SK-N-SH (cell line): ENCODE measurements at regions not wholly inside any gene's neighbourhood (a gene's known extent, or its start where the extent isn't known, plus 50 kb on each side); places are given as distances from the start of the nearest gene placed in this dataset.

ENCODE experiments used
- CTCF ChIA-PET: fragments of 300-600, 350-600 bp; formaldehyde crosslinking; extraction: SDS; loops from one replicate; lab custom pipeline; 2021; lab: Yijun Ruan, JAX
- POLR2A ChIA-PET: fragments of 350-600 bp; sonication (Branson Sonifier 250); formaldehyde crosslinking; extraction: SDS; loops from one replicate; lab custom pipeline; 2020; ENCODE audit warnings: antibody characterized with exemption, inconsistent platforms; lab: Yijun Ruan, JAX
- DNase-seq: peaks from one replicate; pipeline ENCODE4 v3.0.0; 2012
- H2AFZ ChIP-seq: fragments of 200-600 bp; sonication (generic); 2 replicates; pipeline ENCODE4 v1.8.1; 2016; ENCODE audit warnings: antibody characterized with exemption, mild to moderate bottlenecking, low read depth
- H3F3A ChIP-seq: fragments of 200-600 bp; sonication (generic); replicated peaks from 2 replicates; pipeline ENCODE3; 2016; ENCODE audit warnings: antibody characterized with exemption, mild to moderate bottlenecking; ENCODE audit not compliant: insufficient read depth
- H3K27ac ChIP-seq, 2 experiments: fragments of 200-500 bp in 1 of 2; fragments of 200-600 bp in 1 of 2; sonication (Bioruptor generic) in 1 of 2; sonication (generic), shearing (Covaris generic) in 1 of 2; 2 replicates each; pipeline versions ENCODE4 v1.5.1 to v1.6.1; 2014 to 2016; ENCODE audit warnings: low read depth in 2 of 2, inconsistent platforms in 1 of 2, low read length in 1 of 2, mild to moderate bottlenecking in 1 of 2, mixed read lengths in 1 of 2
- H3K27me3 ChIP-seq: fragments of 200-600 bp; sonication (generic), shearing (Covaris generic); 2 replicates; pipeline ENCODE4 v1.6.1; 2016; ENCODE audit warnings: mixed run types; ENCODE audit not compliant: insufficient read depth
- H3K36me3 ChIP-seq, 2 experiments: fragments of 200-500 bp in 1 of 2; fragments of 200-600 bp in 1 of 2; sonication (Bioruptor generic) in 1 of 2; sonication (generic) in 1 of 2; replicated peaks in 1 of 2; 2 replicates each; pipeline versions ENCODE3 to v1.5.1; 2014 to 2016; ENCODE audit warnings: low read length in 1 of 2, mild to moderate bottlenecking in 1 of 2; ENCODE audit not compliant: insufficient read depth in 2 of 2, control insufficient read depth in 1 of 2
- H3K4me1 ChIP-seq, 2 experiments: fragments of 200-500 bp in 1 of 2; fragments of 200-600 bp in 1 of 2; sonication (Bioruptor generic) in 1 of 2; sonication (generic), shearing (Covaris generic) in 1 of 2; 2 replicates each; pipeline versions ENCODE4 v1.5.1 to v1.6.1; 2014 to 2016; ENCODE audit warnings: low read depth in 1 of 2, low read length in 1 of 2, mixed run types in 1 of 2; ENCODE audit not compliant: insufficient read depth in 2 of 2, control insufficient read depth in 1 of 2
- H3K4me2 ChIP-seq: fragments of 200-600 bp; sonication (generic), shearing (Covaris generic); 2 replicates; pipeline ENCODE4 v1.6.1; 2017; ENCODE audit warnings: mixed run types
- H3K4me3 ChIP-seq, 2 experiments: fragments of 200-500 bp in 1 of 2; fragments of 200-600 bp in 1 of 2; sonication (Bioruptor generic) in 1 of 2; sonication (generic), shearing (Covaris generic) in 1 of 2; 2 replicates each; pipeline versions ENCODE4 v1.5.1 to v1.8.1; 2014 to 2016; ENCODE audit warnings: low read depth in 2 of 2, inconsistent platforms in 1 of 2, low read length in 1 of 2, mild to moderate bottlenecking in 1 of 2, mixed read lengths in 1 of 2, moderate library complexity in 1 of 2
- H3K79me2 ChIP-seq: fragments of 200-600 bp; sonication (generic); 2 replicates; pipeline ENCODE4 v1.8.1; 2017; ENCODE audit warnings: mild to moderate bottlenecking; ENCODE audit not compliant: insufficient read depth
- H3K9ac ChIP-seq: fragments of 200-600 bp; sonication (generic); 2 replicates; pipeline ENCODE4 v1.6.1; 2017; ENCODE audit warnings: mixed run types
- H3K9me2 ChIP-seq: fragments of 200-600 bp; sonication (generic); 2 replicates; pipeline ENCODE4 v1.6.1; 2017; ENCODE audit warnings: mixed run types
- H3K9me3 ChIP-seq: fragments of 200-600 bp; sonication (generic); 2 replicates; pipeline ENCODE4 v1.6.1; 2017; ENCODE audit warnings: mixed run types, mild to moderate bottlenecking, moderate library complexity
- H4K20me1 ChIP-seq: fragments of 200-600 bp; sonication (generic); 2 replicates; pipeline ENCODE4 v1.6.1; 2017; ENCODE audit warnings: mild to moderate bottlenecking, mixed run types; ENCODE audit not compliant: insufficient read depth
- CHD2 ChIP-seq: fragments of 150-350 bp; IDR thresholded peaks from 2 replicates; pipeline ENCODE4 v1.6.1; 2018; ENCODE audit warnings: low read length; ENCODE audit not compliant: partially characterized antibody
- EP300 ChIP-seq, 2 experiments: IDR thresholded peaks; 2 replicates each; pipeline versions ENCODE4 v1.4.0 to v1.6.1; 2012; ENCODE audit warnings: borderline replicate concordance in 1 of 2, low read depth in 1 of 2, low read length in 1 of 2
- GABPA ChIP-seq: IDR thresholded peaks from 2 replicates; pipeline ENCODE4 v1.4.0; 2012; ENCODE audit warnings: low read depth, mild to moderate bottlenecking
- GATA2 ChIP-seq: sonication (generic); formaldehyde crosslinking; IDR thresholded peaks from 2 replicates; pipeline ENCODE4 v1.5.0; 2020; ENCODE audit warnings: mild to moderate bottlenecking, missing genetic modification reagents
- JUND ChIP-seq: IDR thresholded peaks from 2 replicates; pipeline ENCODE4 v1.4.0; 2012
- MXI1 ChIP-seq: IDR thresholded peaks from 2 replicates; pipeline ENCODE4 v1.6.1; 2012; ENCODE audit warnings: mild to moderate bottlenecking, low read depth, low read length, improper control_type of control experiment
- NFIC ChIP-seq: IDR thresholded peaks from 2 replicates; pipeline ENCODE4 v1.4.0; 2012; ENCODE audit warnings: borderline replicate concordance
- RAD21 ChIP-seq: IDR thresholded peaks from 2 replicates; pipeline ENCODE4 v1.6.1; 2012; ENCODE audit warnings: mild to moderate bottlenecking, low read length
- RCOR1 ChIP-seq: fragments of 150-350 bp; IDR thresholded peaks from 2 replicates; pipeline ENCODE4 v1.6.1; 2017; ENCODE audit warnings: antibody characterized with exemption, low read length
- RXRA ChIP-seq: IDR thresholded peaks from 2 replicates; pipeline ENCODE4 v1.4.0; 2012; ENCODE audit warnings: low read depth, mild to moderate bottlenecking, borderline replicate concordance
- SMC3 ChIP-seq: IDR thresholded peaks from 2 replicates; pipeline ENCODE4 v1.6.1; 2012; ENCODE audit warnings: low read depth, low read length, improper control_type of control experiment
- TAF1 ChIP-seq: IDR thresholded peaks from 2 replicates; pipeline ENCODE4 v1.6.1; 2012; ENCODE audit warnings: low read depth, mild to moderate bottlenecking, low read length, moderate library complexity, borderline replicate concordance
- USF1 ChIP-seq: IDR thresholded peaks from 2 replicates; pipeline ENCODE4 v1.4.0; 2012; ENCODE audit warnings: low read depth, borderline replicate concordance
- USF2 ChIP-seq: fragments of 150-350 bp; IDR thresholded peaks from 2 replicates; pipeline ENCODE4 v1.6.1; 2017; ENCODE audit warnings: antibody characterized with exemption, low read length, low read depth, borderline replicate concordance
- WGBS: methylation state at CpG from one replicate; pipeline ENCODE4 v1.1.6; 2017; ENCODE audit warnings: low lambda C conversion rate; 5-methylcytosine and 5-hydroxymethylcytosine counted together
- TF ChIP-seq, protein P1 (sequence below): IDR thresholded peaks from 2 replicates; pipeline ENCODE4 v1.4.0; 2012; ENCODE audit warnings: low read depth, borderline replicate concordance
- TF ChIP-seq, protein P2 (sequence below): fragments of 200-600 bp; sonication (generic); IDR thresholded peaks from 2 replicates; pipeline ENCODE4 v1.6.1; 2017; ENCODE audit warnings: antibody characterized with exemption, mild to moderate bottlenecking, moderate library complexity

DNA sequence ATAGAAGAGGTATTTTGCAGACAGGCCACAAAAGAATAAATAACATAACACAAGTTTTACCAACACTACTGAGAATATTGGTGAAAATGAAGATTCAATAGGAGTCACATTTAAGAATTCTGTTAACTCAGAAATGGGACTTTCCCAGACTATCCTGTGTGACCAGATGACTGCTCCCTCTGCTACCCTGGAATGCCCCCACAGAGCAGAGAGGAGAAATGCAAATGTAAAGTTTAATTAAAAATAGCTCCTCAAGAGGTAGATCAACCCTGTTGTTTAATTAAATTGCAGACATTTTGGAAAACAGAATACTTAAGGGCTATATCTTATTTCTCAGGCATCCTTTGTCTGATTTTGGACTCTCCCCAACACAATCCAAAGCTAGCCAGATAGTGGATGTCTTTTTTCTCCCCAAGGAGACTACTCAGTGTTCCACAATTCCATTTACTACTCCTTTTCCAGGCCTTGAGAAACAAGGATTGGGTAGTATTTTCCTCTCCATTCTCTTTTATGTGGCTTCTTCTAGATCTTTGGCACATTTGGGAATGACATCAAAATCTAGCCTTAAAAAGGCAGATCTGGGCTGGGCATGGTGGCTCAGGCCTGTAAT is 104.7 kb upstream of the TSC22D1 start:
- Histone ChIP-seq H3K79me2 (no peaks in the 10 kb centered on the region), H3K27ac (no peak overlapping the region), H2AFZ (no peak overlapping the region), H3K9ac (no peak overlapping the region), H3K4me1 (no peaks in the 10 kb centered on the region), H3K27me3 (no peaks in the 10 kb centered on the region), H3K4me3 (no peak overlapping the region), H3K36me3 (no peaks in the 10 kb centered on the region), H4K20me1 (no peaks in the 10 kb centered on the region), H3F3A (no peaks in the 10 kb centered on the region), H3K9me3 (no peaks in the 10 kb centered on the region), H3K9me2 (no peaks in the 10 kb centered on the region), H3K4me2 (no peak overlapping the region)
- TF ChIP-seq USF1, result no peak
- no peak for TF ChIP-seq RAD21
- TF ChIP-seq GATA2 (CRISPR knock-in tag), result no peak
- no peak for TF ChIP-seq CHD2
- no peak for TF ChIP-seq TAF1
- no peak for TF ChIP-seq SMC3
- TF ChIP-seq, protein P1, sequence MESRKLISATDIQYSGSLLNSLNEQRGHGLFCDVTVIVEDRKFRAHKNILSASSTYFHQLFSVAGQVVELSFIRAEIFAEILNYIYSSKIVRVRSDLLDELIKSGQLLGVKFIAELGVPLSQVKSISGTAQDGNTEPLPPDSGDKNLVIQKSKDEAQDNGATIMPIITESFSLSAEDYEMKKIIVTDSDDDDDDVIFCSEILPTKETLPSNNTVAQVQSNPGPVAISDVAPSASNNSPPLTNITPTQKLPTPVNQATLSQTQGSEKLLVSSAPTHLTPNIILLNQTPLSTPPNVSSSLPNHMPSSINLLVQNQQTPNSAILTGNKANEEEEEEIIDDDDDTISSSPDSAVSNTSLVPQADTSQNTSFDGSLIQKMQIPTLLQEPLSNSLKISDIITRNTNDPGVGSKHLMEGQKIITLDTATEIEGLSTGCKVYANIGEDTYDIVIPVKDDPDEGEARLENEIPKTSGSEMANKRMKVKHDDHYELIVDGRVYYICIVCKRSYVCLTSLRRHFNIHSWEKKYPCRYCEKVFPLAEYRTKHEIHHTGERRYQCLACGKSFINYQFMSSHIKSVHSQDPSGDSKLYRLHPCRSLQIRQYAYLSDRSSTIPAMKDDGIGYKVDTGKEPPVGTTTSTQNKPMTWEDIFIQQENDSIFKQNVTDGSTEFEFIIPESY, result no peak
- no peak for TF ChIP-seq JUND
- no peak for TF ChIP-seq RXRA
- TF ChIP-seq RCOR1, result no peak
- DNase-seq, result no peak
- POLR2A ChIA-PET, result no interaction called here
- CTCF ChIA-PET, result no interaction called here

DNA sequence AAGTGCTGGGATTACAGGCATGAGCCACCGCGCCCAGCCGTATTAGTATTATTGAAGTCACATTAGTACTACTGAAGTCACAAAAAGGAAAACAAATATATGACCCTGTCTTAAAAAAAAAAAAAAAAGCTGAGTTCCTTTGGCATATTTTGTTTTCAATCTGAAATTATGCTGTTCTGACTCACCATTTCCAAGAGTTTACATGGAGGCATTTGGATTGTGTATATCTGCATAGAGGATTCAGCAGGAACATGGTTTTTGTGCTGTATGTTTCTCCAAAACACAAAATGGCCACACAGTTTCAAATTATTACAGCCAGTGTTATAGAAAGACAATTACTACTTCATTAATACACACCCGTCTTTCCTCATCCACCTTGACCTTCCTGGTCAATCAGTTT is 103.5 kb upstream of the TSC22D1 start:
- H3K36me3 ChIP-seq, result no peaks in the 10 kb centered on the region
- H4K20me1 ChIP-seq, result no peaks in the 10 kb centered on the region
- no peaks in the 10 kb centered on the region for H3K4me1 ChIP-seq
- H3K9me3 ChIP-seq, result no peaks in the 10 kb centered on the region
- 69% methylated on average over 4 of the region's 4 CpGs for WGBS
- no peak overlapping the region for H3K9ac ChIP-seq
- H3K27ac ChIP-seq, result no peak overlapping the region; a peak in 1 of 4 replicates
- TF ChIP-seq USF2 (no peak), RCOR1 (no peak), GABPA (no peak), MXI1 (no peak), NFIC (no peak), EP300 (IDR thresholded peaks at IDR 0.05; ENCODE audit: borderline replicate concordance in 1 of 2, low read depth in 1 of 2, low read length in 1 of 2) (no peak)
- TF ChIP-seq, protein P2, sequence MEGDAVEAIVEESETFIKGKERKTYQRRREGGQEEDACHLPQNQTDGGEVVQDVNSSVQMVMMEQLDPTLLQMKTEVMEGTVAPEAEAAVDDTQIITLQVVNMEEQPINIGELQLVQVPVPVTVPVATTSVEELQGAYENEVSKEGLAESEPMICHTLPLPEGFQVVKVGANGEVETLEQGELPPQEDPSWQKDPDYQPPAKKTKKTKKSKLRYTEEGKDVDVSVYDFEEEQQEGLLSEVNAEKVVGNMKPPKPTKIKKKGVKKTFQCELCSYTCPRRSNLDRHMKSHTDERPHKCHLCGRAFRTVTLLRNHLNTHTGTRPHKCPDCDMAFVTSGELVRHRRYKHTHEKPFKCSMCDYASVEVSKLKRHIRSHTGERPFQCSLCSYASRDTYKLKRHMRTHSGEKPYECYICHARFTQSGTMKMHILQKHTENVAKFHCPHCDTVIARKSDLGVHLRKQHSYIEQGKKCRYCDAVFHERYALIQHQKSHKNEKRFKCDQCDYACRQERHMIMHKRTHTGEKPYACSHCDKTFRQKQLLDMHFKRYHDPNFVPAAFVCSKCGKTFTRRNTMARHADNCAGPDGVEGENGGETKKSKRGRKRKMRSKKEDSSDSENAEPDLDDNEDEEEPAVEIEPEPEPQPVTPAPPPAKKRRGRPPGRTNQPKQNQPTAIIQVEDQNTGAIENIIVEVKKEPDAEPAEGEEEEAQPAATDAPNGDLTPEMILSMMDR, result no peak
- DNase-seq, result no peak
- no peak overlapping the region for H2AFZ ChIP-seq
- H3K9me2 ChIP-seq, result no peaks in the 10 kb centered on the region
- POLR2A ChIA-PET, result no interaction called here
- no peak overlapping the region for H3K4me3 ChIP-seq
- CTCF ChIA-PET, result no interaction called here
- no peak overlapping the region for H3K4me2 ChIP-seq
- H3K27me3 ChIP-seq, result no peaks in the 10 kb centered on the region
- H3K79me2 ChIP-seq, result no peaks in the 10 kb centered on the region
- no peaks in the 10 kb centered on the region for H3F3A ChIP-seq
